ENCODE measurements at regions not wholly inside any gene's neighbourhood (a gene's known extent, or its start where the extent isn't known, plus 50 kb on each side); places are given as distances from the start of the nearest gene placed in this dataset.
A peak's percentile ranks its signal among the peaks of the same experiment; 100 is the strongest.

DNA sequence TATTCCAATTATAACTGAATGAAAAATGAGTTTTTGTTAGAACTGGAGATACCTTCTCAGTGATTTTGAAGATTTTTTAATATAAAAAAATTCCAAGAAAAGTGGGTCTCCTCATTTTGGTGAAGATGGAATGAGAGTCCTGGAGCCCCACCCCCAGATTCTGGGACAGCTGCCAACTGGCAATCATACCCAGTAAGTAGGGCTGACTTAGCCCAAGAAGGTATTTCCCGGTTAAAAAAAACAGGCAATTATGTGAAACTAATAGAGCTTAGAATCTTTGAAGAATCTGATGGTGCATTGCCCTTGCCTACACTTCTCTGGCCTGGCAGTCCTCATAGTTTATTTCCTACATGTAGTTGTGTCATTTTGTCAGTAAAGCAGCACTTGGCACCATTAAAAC is 52.8 kb upstream of the VWDE start:
- no peak for DNase-seq (ENCODE audit: low read depth)

DNA sequence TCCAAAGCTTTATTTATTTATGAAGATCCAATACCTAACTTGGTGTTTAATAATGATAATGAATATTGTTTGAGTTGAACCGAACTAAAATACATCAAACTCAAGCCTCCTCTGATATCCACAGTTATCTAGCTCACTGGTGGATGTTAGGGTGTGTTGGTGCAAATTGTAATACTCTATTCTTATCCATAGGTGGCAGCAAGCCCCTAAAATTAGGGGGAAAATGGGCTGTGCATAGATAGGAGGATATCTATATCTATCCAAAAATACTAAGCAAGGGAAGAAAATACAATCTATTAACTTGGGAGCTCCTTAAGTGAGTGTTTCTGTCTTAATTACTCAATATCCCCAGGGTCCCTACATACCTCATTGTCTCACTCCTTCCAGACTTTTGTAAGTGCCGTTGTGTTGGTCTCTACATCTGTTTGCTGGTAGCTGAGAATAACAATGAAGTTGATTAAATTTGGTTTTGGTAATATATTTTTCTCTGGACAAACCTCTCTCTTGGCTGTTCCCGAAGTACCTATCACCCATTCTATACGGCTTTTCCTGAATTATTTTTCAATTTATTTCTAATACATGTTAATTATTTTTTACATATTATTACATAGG is 55.0 kb upstream of the VWDE start:
- DNase-seq (ENCODE audit: low read depth) = peak; percentile 24

DNA sequence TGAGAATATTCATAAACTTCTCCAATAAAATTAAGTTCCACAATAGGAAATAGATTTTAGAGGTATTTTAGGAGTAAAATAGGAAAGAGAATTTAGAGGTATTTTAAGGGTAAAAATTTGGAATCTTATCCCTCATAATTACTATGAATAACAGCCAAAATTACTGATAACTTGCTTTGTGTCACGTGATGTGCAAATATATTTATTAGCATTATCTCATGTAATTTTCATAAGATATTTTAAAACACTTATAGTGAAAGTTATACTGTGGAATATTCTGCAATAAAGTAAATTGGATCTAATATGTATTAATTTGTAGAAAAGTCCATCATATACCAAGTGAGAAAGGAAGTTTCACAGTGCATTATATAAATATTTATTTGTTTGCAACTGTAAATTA is 64.2 kb upstream of the VWDE start:
- no peak for DNase-seq (ENCODE audit: low read depth)

DNA sequence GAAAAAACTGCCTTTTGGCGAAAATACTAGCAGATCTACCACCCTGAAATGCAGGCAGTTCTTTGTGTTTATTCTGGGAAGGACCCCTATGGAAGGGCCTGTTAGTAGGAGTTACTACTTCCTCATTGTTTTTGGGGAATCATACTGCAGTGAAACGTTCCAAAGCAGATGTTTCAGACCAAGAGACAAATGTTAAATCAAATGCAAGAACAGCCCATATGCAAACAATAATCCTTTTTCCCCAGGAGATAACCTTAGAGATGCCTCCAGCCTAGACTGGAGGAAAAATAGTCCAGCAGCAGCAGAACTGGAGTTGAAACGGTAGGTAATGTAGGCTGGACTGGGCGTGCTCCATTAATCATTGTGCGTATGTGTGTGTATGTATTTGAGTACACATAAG is 65.9 kb upstream of the VWDE start:
- no peak for DNase-seq (ENCODE audit: low read depth)

GRCh38 chr7:12470930-12471329 is 67.3 kb upstream of the VWDE start:
- no peak for DNase-seq (ENCODE audit: low read depth)

DNA sequence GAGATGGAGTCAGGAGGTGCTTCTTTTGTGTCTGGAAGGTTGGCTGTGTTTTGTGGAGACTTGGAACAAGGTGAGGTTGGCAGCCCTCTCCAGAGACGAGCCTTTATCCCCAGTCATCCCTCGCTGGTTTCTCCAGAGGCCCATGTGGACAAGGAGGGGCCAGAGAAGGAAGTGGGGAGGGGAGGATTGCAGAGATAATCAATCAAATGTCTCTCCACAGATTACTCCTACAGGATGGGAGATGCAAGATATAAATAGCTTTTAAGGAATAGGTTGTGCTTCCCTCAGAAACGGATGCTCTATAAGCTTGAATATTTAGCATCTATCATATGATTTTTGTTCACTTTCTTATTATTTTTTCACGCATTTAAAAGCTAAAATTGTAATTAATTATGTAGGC is 70.4 kb upstream of the VWDE start:
- no peak for DNase-seq (ENCODE audit: low read depth)

- DNase-seq (ENCODE audit: low read depth) = peak; percentile 57
These were observed 71.8 kb upstream of the VWDE start for GRCh38 chr7:12475362-12476063.

GRCh38 chr7:12477620-12478019 is 74.0 kb upstream of the VWDE start:
- no peak for DNase-seq (ENCODE audit: low read depth)

GRCh38 chr7:12481722-12482121 is 78.1 kb upstream of the VWDE start:
- DNase-seq (ENCODE audit: low read depth) = no peak

DNA sequence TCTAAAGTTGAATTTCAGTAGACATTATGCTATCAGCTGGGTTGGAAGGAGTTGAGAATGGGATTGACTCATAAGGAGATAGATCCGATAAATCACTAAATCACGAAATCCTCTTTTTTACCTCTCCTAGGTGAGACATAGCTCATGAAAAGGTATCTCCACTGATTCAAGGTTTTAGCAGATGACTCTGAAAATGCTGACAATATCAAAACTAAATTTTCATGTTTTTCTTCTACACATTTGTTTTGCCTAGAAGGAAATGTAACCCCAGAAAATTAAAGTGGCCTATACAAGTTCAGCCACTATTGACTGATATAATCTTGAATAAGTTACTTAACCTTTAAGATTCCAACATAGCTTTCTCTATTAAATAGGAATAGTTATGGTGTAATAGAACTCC is 82.2 kb upstream of the VWDE start:
- DNase-seq (ENCODE audit: low read depth) = no peak

DNA sequence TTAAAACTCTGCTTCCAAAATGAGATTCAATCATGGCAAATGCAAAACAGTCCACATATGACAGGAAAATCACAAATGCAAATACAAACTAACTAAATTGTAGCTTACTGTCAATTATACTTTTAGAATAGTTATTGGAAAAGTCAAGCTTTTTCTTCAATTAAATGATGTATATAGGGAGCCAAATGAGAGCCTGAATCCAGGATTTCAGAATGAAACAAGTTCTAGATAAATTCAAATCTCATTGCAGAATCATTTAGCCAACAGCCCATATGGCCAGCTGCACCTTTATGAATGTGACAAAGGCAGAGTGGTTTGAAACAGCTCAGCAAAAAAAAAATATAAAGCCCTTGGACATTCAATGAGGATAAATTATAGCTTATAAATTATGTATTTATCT is 82.2 kb upstream of the SCIN start:
- DNase-seq (ENCODE audit: low read depth) = no peak

DNA sequence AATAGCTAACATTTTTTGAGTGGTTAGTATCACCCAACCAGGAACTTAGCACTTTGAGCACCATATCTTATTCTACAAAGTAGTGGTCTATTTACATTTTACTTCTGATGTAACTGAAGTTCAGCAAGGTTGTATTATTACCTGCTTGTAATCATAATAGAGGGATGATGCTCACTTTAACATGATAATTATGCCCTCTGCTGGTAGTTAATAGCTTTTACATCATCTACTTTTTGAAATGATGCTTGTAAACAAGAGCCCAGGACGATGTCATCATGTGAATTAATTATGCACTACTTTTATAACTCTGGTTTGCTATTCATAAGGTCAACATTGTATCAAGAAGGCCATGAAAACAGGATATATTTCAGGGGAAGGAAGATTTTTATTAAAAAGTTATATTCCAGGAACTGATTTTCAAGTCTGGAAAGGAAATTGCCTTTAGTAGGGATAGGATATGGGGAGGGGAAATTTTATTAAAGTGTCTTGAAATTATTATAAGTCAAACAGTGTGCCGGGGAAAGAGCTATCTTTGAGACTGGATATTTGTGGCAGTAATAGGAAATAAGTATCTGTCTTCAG is 80.3 kb upstream of the SCIN start:
- no peak for DNase-seq (ENCODE audit: low read depth)

- no peak for DNase-seq (ENCODE audit: low read depth)
These were observed 79.6 kb upstream of the SCIN start for GRCh38 chr7:12490940-12491339.

DNA sequence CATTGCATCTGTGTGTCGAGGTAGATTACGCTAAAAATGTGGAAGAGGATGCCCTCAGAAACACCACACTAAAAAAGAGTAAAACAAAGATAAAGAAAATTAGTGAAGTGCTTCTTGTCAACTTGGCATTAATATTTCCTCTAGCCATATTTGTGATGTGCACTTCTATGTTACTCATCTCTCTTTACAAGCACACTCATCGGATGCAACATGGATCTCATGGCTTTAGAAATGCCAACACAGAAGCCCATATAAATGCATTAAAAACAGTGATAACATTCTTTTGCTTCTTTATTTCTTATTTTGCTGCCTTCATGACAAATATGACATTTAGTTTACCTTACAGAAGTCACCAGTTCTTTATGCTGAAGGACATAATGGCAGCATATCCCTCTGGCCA is 79.0 kb upstream of the SCIN start:
- no peak for DNase-seq (ENCODE audit: low read depth)

DNA sequence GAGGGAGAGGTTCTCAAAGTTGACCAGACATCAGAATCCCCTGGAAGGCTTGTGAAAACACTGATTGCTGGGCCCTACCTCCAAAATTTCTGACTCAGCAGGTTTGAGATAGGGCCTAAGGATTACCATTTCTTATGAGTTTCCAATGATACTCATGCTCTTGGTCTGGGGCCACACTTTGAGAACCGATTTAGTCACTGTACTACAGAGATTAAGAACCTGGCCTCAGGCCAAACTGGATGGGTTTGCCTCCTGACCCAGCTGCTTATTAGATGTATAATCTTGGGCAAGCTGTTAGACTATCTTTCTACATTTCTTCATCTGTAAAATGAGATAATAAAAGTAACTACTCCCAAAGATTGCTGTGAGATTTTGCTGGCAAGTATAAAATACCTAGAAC is 77.1 kb upstream of the SCIN start:
- DNase-seq (ENCODE audit: low read depth) = peak; percentile 18

GRCh38 chr7:12493863-12494686 is 76.4 kb upstream of the SCIN start:
- DNase-seq (ENCODE audit: low read depth) = no peak

- DNase-seq (ENCODE audit: low read depth) = no peak
These were observed 75.9 kb upstream of the SCIN start for GRCh38 chr7:12494687-12495024.

DNA sequence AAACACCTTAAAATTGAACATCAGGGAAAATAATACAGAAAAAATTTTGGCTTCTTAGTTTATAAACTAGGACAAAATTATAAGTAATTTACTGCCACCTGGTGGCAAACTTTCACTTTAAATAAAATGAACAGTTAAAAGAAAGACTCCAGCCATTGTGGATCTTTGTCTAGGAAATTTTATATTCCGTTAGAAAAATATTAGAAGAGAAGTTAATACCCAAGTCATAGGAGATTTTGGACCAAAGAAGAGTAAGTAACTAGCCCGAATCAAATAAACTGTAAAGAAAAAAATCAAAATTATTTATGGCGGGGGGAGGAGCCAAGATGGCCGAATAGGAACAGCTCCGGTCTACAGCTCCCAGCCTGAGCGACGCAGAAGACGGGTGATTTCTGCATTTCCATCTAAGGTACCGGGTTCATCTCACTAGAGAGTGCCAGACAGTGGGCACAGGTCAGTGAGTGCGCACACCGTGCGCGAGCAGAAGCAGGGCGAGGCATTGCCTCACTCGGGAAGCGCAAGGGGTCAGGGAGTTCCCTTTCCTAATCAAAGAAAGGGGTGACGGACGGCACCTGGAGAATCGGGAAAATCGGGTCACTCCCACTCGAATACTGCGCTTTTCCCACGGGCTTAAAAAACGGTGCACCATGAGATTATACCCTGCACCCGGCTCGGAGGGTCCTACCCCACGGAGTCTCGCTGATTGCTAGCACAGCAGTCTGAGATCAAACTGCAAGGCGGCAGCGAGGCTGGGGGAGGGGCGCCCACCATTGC is 73.4 kb upstream of the SCIN start:
- DNase-seq (ENCODE audit: low read depth) = peak; percentile 35

DNA sequence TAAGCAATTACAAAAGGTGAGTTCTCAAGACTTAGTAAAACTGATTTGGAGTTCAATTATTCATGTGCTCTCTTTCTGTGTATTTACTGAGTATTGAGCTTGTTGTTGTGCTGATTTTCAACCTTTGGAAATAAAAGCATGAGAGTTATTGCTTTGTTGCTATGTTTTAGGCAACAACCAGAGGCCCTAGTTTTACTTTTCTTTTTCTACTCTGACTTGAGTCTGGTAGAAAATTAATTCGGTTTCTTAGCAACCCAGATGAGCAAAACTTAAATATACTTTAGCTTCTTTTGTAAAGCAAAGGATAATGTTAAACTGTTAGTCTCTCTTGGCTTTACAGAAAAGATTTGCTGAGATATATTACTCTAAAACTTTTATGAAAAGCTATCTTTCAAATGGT is 66.4 kb upstream of the SCIN start:
- no peak for DNase-seq (ENCODE audit: low read depth)

DNA sequence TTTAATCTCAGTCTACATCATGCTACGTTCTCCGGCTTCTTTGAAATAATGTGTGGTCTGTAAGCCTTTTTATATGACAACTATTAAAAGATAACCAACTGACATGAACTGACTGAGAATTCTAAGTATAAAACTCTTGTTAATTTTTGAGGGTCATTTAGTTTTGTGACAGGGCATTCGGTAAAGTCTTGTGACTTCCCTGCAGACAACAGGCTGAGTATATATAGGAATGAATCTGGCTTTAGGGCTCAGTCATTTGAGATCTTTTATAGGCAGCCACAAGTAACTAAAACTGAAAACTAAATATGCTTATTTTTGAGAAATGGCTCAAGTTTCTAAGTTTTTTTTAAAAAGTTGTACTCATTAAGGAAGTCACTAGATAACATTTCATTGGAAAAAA is 62.5 kb upstream of the SCIN start:
- no peak for DNase-seq (ENCODE audit: low read depth)

DNA sequence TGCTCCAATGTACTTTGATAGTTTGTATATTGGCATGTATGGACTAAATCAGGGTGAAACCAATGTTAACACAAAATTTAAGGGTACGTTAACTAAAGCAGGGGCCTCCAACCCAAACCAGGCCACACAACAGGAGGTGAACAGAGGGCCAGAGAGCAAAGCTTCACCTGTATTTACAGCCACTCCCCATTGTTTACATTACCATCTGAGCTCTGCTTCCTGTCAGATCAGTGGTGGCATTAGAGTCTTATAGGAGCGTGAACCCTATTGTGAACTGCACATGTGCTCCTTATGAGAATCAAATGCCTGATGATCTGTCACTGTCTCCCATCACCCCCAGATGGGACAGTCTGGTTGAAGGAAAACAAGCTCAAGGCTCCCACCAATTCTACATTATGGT is 62.0 kb upstream of the SCIN start:
- DNase-seq (ENCODE audit: low read depth) = no peak

GRCh38 chr7:12517451-12517850 is 53.1 kb upstream of the SCIN start:
- DNase-seq (ENCODE audit: low read depth) = no peak

Data from stromal cell of bone marrow (primary cell).